HUES6 (cell line): ENCODE measurements at regions not wholly inside any gene's neighbourhood (a gene's known extent, or its start where the extent isn't known, plus 50 kb on each side); places are given as distances from the start of the nearest gene placed in this dataset.
A peak's percentile ranks its signal among the peaks of the same experiment; 100 is the strongest.
"Not testable (repeated sequence)": the region's sequence is repeated elsewhere in the genome, so short reads cannot be mapped to it uniquely, and the experiment has no call there.

ENCODE experiments used
- H3K27ac ChIP-seq: 2 replicates; pipeline ENCODE4 v1.7.0; 2013; ENCODE audit warnings: low read depth, mild to moderate bottlenecking, low read length, inconsistent platforms
- H3K27me3 ChIP-seq: 2 replicates; pipeline ENCODE4 v1.6.1; 2013; ENCODE audit warnings: low read length; ENCODE audit not compliant: control insufficient read depth, insufficient read depth
- H3K36me3 ChIP-seq: 2 replicates; pipeline ENCODE4 v1.6.1; 2013; ENCODE audit warnings: low read length; ENCODE audit not compliant: control insufficient read depth, insufficient read depth
- H3K4me1 ChIP-seq: 2 replicates; pipeline ENCODE4 v1.6.1; 2013; ENCODE audit warnings: low read length; ENCODE audit not compliant: control insufficient read depth, insufficient read depth
- H3K4me3 ChIP-seq: 2 replicates; pipeline ENCODE4 v1.5.1; 2013; ENCODE audit warnings: low read depth, low read length
- H3K9ac ChIP-seq: one replicate; pipeline ENCODE4 v1.6.1; 2013; ENCODE audit warnings: mild to moderate bottlenecking, low read length
- H3K9me3 ChIP-seq: 2 replicates; pipeline ENCODE4 v1.6.1; 2013; ENCODE audit warnings: low read depth, low read length; ENCODE audit not compliant: control insufficient read depth, insufficient read depth

GRCh38 chr18:56445422-56445821, 193.0 kb downstream of the TXNL1 start:
- no peak overlapping the region for H3K4me3 ChIP-seq
- no peaks in the 10 kb centered on the region for H3K4me1 ChIP-seq
- no peak overlapping the region for H3K27ac ChIP-seq
- H3K27me3 ChIP-seq: no peaks in the 10 kb centered on the region
- no peaks in the 10 kb centered on the region for H3K9me3 ChIP-seq
- no peaks in the 10 kb centered on the region for H3K36me3 ChIP-seq
- no peak overlapping the region for H3K9ac ChIP-seq

GRCh38 chr18:56444201-56444600, 194.2 kb downstream of the TXNL1 start:
- Histone ChIP-seq H3K27me3 (no peaks in the 10 kb centered on the region), H3K27ac (no peak overlapping the region)

GRCh38 chr18:56443166-56443907, 195.1 kb downstream of the TXNL1 start:
- Histone ChIP-seq H3K9me3 (no peaks in the 10 kb centered on the region), H3K4me1 (no peaks in the 10 kb centered on the region), H3K27me3 (no peaks in the 10 kb centered on the region), H3K4me3 (no peak overlapping the region), H3K27ac (no peak overlapping the region), H3K9ac (no peak overlapping the region), H3K36me3 (no peaks in the 10 kb centered on the region)

More at GRCh38 chr18:56444201-56444600, 194.2 kb downstream of the TXNL1 start:
- Histone ChIP-seq H3K4me1 (no peaks in the 10 kb centered on the region), H3K9ac (no peak overlapping the region), H3K4me3 (no peak overlapping the region), H3K36me3 (no peaks in the 10 kb centered on the region), H3K9me3 (no peaks in the 10 kb centered on the region)

GRCh38 chr18:56438480-56438879, 199.9 kb downstream of the TXNL1 start:
- not testable (repeated sequence) for H3K27me3 ChIP-seq, H3K36me3 ChIP-seq, H3K27ac ChIP-seq, H3K4me1 ChIP-seq, H3K9me3 ChIP-seq, H3K9ac ChIP-seq, H3K4me3 ChIP-seq

- Histone ChIP-seq H3K9me3 (peaks cover 2% of the 10 kb centered on the region; the same call in 1 of the 2 replicates), H3K27ac (no peak overlapping the region), H3K4me1 (no peaks in the 10 kb centered on the region), H3K9ac (no peak overlapping the region), H3K27me3 (no peaks in the 10 kb centered on the region), H3K4me3 (no peak overlapping the region), H3K36me3 (no peaks in the 10 kb centered on the region)
Observed at GRCh38 chr18:56436651-56437050, 201.7 kb downstream of the TXNL1 start.

- peaks cover 2% of the 10 kb centered on the region; the same call in 1 of the 2 replicates for H3K9me3 ChIP-seq
- H3K27me3 ChIP-seq: no peaks in the 10 kb centered on the region
- no peak overlapping the region for H3K27ac ChIP-seq
- H3K36me3 ChIP-seq: no peaks in the 10 kb centered on the region
- no peak overlapping the region for H3K9ac ChIP-seq
- no peaks in the 10 kb centered on the region for H3K4me1 ChIP-seq
- H3K4me3 ChIP-seq: no peak overlapping the region
Observed at GRCh38 chr18:56433919-56434318, 204.5 kb downstream of the TXNL1 start.

GRCh38 chr18:56431551-56431950, 206.8 kb downstream of the TXNL1 start:
- H3K9me3 ChIP-seq: peaks cover 11% of the 10 kb centered on the region; the same call in 1 of the 2 replicates
- H3K27me3 ChIP-seq: no peaks in the 10 kb centered on the region
- H3K27ac ChIP-seq: no peak overlapping the region
- H3K4me1 ChIP-seq: no peaks in the 10 kb centered on the region
- no peaks in the 10 kb centered on the region for H3K36me3 ChIP-seq
- H3K4me3 ChIP-seq: no peak overlapping the region
- no peak overlapping the region for H3K9ac ChIP-seq

GRCh38 chr18:56423626-56424025, 214.8 kb downstream of the TXNL1 start:
- H3K9ac ChIP-seq: no peak overlapping the region
- no peaks in the 10 kb centered on the region for H3K27me3 ChIP-seq
- H3K4me1 ChIP-seq: peaks cover 16% of the 10 kb centered on the region
- H3K4me3 ChIP-seq: no peak overlapping the region
- no peaks in the 10 kb centered on the region; the same call in 1 of the 2 replicates for H3K36me3 ChIP-seq
- H3K27ac ChIP-seq: no peak overlapping the region
- peaks cover 21% of the 10 kb centered on the region for H3K9me3 ChIP-seq

- no peaks in the 10 kb centered on the region; the same call in 1 of the 2 replicates for H3K36me3 ChIP-seq
- no peak overlapping the region for H3K4me3 ChIP-seq
- no peak overlapping the region for H3K9ac ChIP-seq
- H3K4me1 ChIP-seq: peaks cover 16% of the 10 kb centered on the region
- no peaks in the 10 kb centered on the region for H3K27me3 ChIP-seq
- H3K27ac ChIP-seq: no peak overlapping the region
- H3K9me3 ChIP-seq: peaks cover 13% of the 10 kb centered on the region
Observed at GRCh38 chr18:56421647-56422046, 216.7 kb downstream of the TXNL1 start.

- peaks cover 16% of the 10 kb centered on the region for H3K4me1 ChIP-seq
- not testable (repeated sequence) for H3K27me3 ChIP-seq, H3K9ac ChIP-seq
Observed at GRCh38 chr18:56420868-56421267, 217.5 kb downstream of the TXNL1 start.

GRCh38 chr18:56414357-56414756, 224.0 kb downstream of the TXNL1 start:
- Histone ChIP-seq H3K27ac (peak overlapping the region; percentile 68; the same call in 1 of the 2 replicates), H3K36me3 (no peaks in the 10 kb centered on the region; the same call in 1 of the 2 replicates), H3K4me1 (peaks cover 14% of the 10 kb centered on the region), H3K4me3 (no peak overlapping the region), H3K9ac (peak overlapping the region; percentile 23), H3K27me3 (no peaks in the 10 kb centered on the region), H3K9me3 (peaks cover 20% of the 10 kb centered on the region)

More at GRCh38 chr18:56420868-56421267, 217.5 kb downstream of the TXNL1 start:
- H3K9me3 ChIP-seq, H3K36me3 ChIP-seq, H3K4me3 ChIP-seq: not testable (repeated sequence)
- 0 out of 2 replicates have a peak overlapping the region, but pooled peaks have one; percentile 54 for H3K27ac ChIP-seq
